ENCODE measurements at regions not wholly inside any gene's neighbourhood (a gene's known extent, or its start where the extent isn't known, plus 50 kb on each side); places are given as distances from the start of the nearest gene placed in this dataset.
"Not testable (repeated sequence)": the region's sequence is repeated elsewhere in the genome, so short reads cannot be mapped to it uniquely, and the experiment has no call there.

DNA sequence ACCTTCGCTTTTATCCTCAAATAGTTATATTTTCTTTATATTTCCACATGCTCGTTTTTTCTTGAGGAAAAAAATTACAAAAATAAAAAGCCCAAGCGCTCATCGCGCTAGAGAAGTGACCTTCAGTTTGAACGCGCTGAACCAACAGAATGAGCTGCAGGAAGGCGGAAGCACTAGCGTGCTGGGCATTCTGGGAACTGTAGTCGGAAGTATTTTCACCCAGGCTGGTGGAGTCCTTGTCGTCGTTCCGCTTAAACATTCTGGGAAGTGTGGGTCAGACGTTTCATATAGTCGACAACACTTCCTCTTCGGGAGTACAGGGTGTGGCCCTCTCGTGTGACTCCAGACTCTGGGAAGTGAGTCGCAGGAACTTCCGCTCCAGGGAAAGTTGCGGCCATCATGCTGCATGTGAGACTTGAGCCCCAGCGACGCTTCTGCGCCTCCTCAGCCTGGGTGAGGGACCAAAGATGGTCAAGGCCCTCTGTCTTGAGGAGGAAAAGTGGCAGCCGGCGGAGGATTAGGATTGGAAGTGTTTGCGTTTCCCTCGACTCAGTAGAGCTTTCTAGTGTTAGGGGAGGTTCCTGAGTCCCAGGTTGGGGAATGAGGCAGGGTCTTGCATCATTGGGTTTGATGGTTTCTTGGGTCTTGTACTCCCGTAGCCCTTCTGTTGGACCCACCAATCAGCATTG lies 84.1 kb upstream of the GPR39 start:
- DNase-seq: not testable (repeated sequence)

DNA sequence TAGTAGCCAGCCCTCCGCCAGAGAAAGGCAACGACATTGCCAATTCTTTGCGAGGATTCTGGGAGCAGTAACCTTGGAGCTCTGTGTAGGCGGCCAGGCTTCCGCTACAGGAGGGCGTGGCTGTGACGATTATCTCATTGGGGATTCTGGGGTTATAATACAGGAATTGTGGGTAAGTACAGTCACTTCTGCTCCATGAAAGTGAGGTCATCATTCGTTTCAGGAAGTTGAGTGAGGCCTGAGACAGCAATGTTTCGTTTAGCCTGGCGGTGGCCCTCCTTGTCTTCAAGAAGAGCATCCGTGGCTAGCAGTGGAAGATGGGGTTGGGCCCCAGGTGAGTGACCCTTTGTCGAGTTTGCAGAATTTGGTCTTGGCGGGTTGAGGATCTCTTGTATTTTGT lies 79.5 kb upstream of the GPR39 start:
- DNase-seq: not testable (repeated sequence)

DNA sequence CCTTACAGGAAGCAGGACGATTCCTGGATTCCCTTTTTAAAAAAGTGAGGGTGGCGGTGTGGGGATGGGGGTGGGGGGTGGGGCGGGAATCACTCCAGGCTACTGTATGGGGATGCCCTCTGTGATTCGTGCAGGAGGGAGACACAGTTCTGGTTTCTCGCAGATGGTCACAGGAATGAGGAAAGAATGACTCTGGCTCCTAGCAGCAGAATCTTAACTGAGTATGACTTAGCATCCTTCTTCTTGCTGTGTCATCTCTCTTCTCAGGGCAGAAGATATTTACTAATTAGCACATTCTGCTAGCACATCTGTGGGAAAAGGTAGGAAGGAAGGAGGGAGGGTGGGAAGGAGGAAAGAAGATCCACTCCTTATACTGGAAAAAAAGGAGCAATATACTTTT lies 78.8 kb upstream of the GPR39 start:
- DNase-seq: not testable (repeated sequence)

- peak; percentile 73 for DNase-seq
Observed at GRCh38 chr2:132347041-132347780, 69.4 kb upstream of the GPR39 start.

DNA sequence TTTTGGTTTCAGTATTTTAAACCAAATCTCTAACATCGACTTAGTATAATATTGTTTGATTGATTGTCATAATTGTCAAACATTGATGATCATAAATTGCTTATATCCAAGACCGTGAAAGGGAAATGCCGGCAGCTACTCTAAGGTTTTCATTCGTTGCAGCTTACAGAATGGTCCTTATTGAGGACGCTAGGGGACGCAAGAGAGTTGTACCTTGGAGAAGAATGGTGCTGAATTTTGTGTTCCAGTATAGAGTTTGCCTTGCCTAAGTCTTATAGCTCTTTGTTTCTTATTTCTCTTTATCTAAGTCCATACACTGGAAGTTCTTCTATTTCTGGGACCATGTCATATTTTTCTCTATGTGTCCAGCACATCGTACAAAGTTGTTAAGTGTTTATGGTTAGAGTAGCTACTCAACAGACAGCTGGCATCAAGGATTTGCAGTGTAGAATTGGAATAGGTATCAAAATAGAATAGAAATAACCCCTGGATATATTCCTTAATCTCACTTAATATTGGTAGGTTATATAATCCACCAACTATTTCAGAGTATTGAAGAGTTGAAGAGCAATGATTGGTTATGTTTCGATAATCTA lies 67.4 kb upstream of the GPR39 start:
- DNase-seq: peak; percentile 70

- DNase-seq: not testable (repeated sequence)
Observed at GRCh38 chr2:132351668-132352067, 64.9 kb upstream of the GPR39 start.

DNA sequence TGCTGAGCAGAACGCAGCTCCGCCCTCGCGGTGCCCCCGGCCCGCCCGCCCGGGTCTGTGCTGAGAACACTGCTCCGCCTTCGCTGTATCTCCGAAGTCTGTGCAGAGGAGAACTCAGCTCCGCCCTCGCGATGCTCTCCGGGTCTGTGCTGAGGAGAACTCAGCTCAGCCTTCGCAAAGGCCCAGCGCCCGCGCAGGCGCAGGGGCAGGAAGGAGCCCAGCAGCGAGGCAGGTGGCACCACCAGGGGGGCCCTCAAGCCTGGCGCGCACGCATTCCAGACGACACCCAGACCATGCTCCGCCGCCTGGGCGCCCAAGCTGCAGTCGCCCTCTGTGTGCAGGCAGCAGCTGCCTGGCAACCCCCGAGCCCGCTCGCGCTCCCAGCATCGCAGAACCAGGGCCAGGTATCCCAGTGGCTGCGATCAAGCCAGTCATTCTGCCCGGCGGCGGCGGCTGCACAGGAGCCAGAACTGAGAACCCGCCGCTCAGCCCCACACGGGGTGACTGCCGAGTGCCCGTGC lies 64.1 kb upstream of the GPR39 start:
- peak; percentile 26 for DNase-seq

GRCh38 chr2:132353380-132353779 lies 63.2 kb upstream of the GPR39 start:
- not testable (repeated sequence) for DNase-seq

DNA sequence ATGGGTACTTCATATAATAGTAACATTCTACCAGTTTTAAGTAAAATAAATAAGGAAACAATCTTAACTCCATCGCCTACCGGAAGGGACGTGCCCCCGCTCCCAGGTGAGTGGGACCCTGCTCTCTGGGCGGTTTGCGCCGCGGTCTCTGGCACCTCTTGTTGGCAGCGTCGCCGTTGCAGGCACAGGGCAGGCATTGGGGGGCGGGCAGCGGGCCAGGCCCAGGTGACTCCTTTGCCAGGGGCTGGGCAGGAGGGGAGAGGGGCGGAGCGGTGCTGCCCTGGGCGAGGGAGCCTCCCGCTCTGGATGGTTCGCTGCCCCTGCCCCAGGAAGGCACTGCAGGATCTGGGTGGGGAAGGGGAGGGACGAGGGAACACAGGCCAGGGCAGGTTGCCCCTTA lies 55.6 kb upstream of the GPR39 start:
- not testable (repeated sequence) for DNase-seq

DNA sequence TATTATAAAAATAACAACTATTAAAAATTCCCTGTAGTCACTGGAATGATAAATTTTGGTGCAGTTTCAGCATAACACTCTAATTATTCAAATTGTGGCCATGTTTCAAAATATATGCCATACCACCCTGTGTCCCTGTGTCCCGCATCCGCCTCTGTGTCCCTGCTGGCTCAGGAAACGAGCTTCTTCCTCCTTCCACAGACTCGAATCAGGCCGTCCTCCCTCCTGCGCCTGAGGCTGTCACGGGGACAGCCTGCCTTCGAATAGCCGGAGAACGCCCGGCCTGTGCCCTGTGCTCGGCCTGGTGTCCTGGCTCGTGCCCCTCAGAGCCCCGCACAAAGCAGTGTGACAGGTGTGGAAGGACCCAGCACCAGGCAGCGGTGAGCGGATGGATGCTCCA lies 55.1 kb upstream of the GPR39 start:
- not testable (repeated sequence) for DNase-seq

- not testable (repeated sequence) for DNase-seq
Observed at GRCh38 chr2:132363352-132363751, 53.3 kb upstream of the GPR39 start.

GRCh38 chr2:132365963-132366362 lies 50.6 kb upstream of the GPR39 start:
- DNase-seq: not testable (repeated sequence)

DNA sequence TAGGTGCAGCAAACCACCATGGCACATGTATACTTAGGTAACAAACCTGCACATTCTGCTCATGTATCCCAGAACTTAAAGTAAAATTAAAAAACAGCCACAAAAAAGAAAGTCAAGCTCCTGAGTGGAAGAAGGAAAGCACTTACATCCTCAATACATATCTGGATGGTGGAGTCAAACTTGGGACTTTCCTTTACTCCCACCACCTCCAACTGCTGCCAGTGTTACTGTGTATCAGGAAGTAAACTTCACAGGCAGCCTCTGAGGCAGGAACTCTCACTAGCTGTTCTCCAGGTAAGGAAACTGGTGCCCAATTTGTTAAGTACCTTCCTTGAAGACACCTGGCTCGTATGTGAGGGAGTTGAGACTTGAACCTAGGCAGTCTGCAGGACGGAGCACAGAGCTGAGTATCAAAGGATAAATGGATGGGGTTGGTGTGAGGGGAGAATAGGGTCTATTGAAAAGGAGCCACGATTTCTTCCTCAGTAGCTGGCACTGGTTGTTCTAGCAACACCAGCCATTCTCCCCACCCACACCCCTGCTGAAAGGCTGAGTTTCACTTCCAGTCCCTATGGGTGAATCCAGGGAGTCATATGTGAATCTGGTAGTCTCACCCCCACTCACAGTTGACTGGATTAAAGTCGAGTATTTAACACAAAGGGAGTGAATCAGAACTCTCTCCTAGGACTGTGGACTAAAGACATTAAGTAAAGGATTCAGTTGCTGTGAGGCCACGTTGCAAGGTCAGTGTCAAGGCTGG lies 50.0 kb upstream of the GPR39 start:
- DNase-seq: no peak
